ENCODE measurements at regions not wholly inside any gene's neighbourhood (a gene's known extent, or its start where the extent isn't known, plus 50 kb on each side); places are given as distances from the start of the nearest gene placed in this dataset.
"Not testable (repeated sequence)": the region's sequence is repeated elsewhere in the genome, so short reads cannot be mapped to it uniquely, and the experiment has no call there.

GRCh38 chr16:15307184-15307583, 70.9 kb downstream of the NPIPA5 start:
- H3K9me3 ChIP-seq; H3K27ac ChIP-seq; intact Hi-C loops (cut with DNase I; ENCODE audit: low total_unique reads): not testable (repeated sequence)

GRCh38 chr16:15305889-15306288, 72.2 kb downstream of the NPIPA5 start:
- H3K9me3 ChIP-seq; H3K4me3 ChIP-seq; DNase-seq (ENCODE audit: low spot score in 2 of 2); H3K4me1 ChIP-seq; H3K36me3 ChIP-seq; intact Hi-C loops (cut with DNase I; ENCODE audit: low total_unique reads); H3K27ac ChIP-seq; H3K27me3 ChIP-seq: not testable (repeated sequence)

More at GRCh38 chr16:15307184-15307583, 70.9 kb downstream of the NPIPA5 start:
- not testable (repeated sequence) for H3K27me3 ChIP-seq; H3K36me3 ChIP-seq; H3K4me3 ChIP-seq; H3K4me1 ChIP-seq; DNase-seq (ENCODE audit: low spot score in 2 of 2)

- H3K27me3 ChIP-seq; H3K9me3 ChIP-seq; intact Hi-C loops (cut with DNase I; ENCODE audit: low total_unique reads); DNase-seq (ENCODE audit: low spot score in 2 of 2); H3K4me3 ChIP-seq; H3K4me1 ChIP-seq; H3K36me3 ChIP-seq; H3K27ac ChIP-seq: not testable (repeated sequence)
Observed at GRCh38 chr16:15303667-15304324, 74.3 kb downstream of the NPIPA5 start.

- intact Hi-C loops (cut with DNase I; ENCODE audit: low total_unique reads); H3K9me3 ChIP-seq; H3K27me3 ChIP-seq; H3K27ac ChIP-seq; H3K4me1 ChIP-seq; H3K36me3 ChIP-seq; H3K4me3 ChIP-seq; DNase-seq (ENCODE audit: low spot score in 2 of 2): not testable (repeated sequence)
Observed at GRCh38 chr16:15297104-15297503, 81.0 kb downstream of the NPIPA5 start.

GRCh38 chr16:15274796-15275195, 103.3 kb downstream of the NPIPA5 start:
- H3K36me3 ChIP-seq; DNase-seq (ENCODE audit: low spot score in 2 of 2); H3K27ac ChIP-seq; intact Hi-C loops (cut with DNase I; ENCODE audit: low total_unique reads); H3K4me1 ChIP-seq; H3K9me3 ChIP-seq; H3K27me3 ChIP-seq; H3K4me3 ChIP-seq: not testable (repeated sequence)

- H3K36me3 ChIP-seq; H3K4me3 ChIP-seq; intact Hi-C loops (cut with DNase I; ENCODE audit: low total_unique reads): not testable (repeated sequence)
Observed at GRCh38 chr16:15273964-15274363, 104.1 kb downstream of the NPIPA5 start.

GRCh38 chr16:15266941-15267340, 111.2 kb downstream of the NPIPA5 start:
- not testable (repeated sequence) for H3K9me3 ChIP-seq

More at GRCh38 chr16:15273964-15274363, 104.1 kb downstream of the NPIPA5 start:
- H3K9me3 ChIP-seq; H3K27me3 ChIP-seq; DNase-seq (ENCODE audit: low spot score in 2 of 2); H3K27ac ChIP-seq; H3K4me1 ChIP-seq: not testable (repeated sequence)

GRCh38 chr16:15262212-15262611, 115.9 kb downstream of the NPIPA5 start:
- intact Hi-C loops (cut with DNase I; ENCODE audit: low total_unique reads); H3K27me3 ChIP-seq; H3K9me3 ChIP-seq; H3K36me3 ChIP-seq; H3K4me3 ChIP-seq; H3K27ac ChIP-seq; DNase-seq (ENCODE audit: low spot score in 2 of 2); H3K4me1 ChIP-seq: not testable (repeated sequence)

More at GRCh38 chr16:15266941-15267340, 111.2 kb downstream of the NPIPA5 start:
- H3K4me1 ChIP-seq; H3K36me3 ChIP-seq; H3K27ac ChIP-seq; intact Hi-C loops (cut with DNase I; ENCODE audit: low total_unique reads); DNase-seq (ENCODE audit: low spot score in 2 of 2); H3K4me3 ChIP-seq; H3K27me3 ChIP-seq: not testable (repeated sequence)

GRCh38 chr16:15247971-15248370, 130.1 kb downstream of the NPIPA5 start:
- DNase-seq (ENCODE audit: low spot score in 2 of 2); H3K27ac ChIP-seq; H3K4me1 ChIP-seq; H3K4me3 ChIP-seq; intact Hi-C loops (cut with DNase I; ENCODE audit: low total_unique reads); H3K9me3 ChIP-seq; H3K27me3 ChIP-seq; H3K36me3 ChIP-seq: not testable (repeated sequence)

GRCh38 chr16:15236674-15237323, 141.3 kb downstream of the NPIPA5 start:
- DNase-seq (ENCODE audit: low spot score in 2 of 2); intact Hi-C loops (cut with DNase I; ENCODE audit: low total_unique reads); H3K27ac ChIP-seq; H3K9me3 ChIP-seq; H3K36me3 ChIP-seq; H3K4me1 ChIP-seq; H3K27me3 ChIP-seq; H3K4me3 ChIP-seq: not testable (repeated sequence)

- H3K27ac ChIP-seq; H3K36me3 ChIP-seq; DNase-seq (ENCODE audit: low spot score in 2 of 2); H3K9me3 ChIP-seq; H3K4me3 ChIP-seq; H3K27me3 ChIP-seq; intact Hi-C loops (cut with DNase I; ENCODE audit: low total_unique reads); H3K4me1 ChIP-seq: not testable (repeated sequence)
Observed at GRCh38 chr16:15235140-15235539, 141.1 kb upstream of the RRN3 start.

GRCh38 chr16:15234702-15235101, 140.6 kb upstream of the RRN3 start:
- intact Hi-C loops (cut with DNase I; ENCODE audit: low total_unique reads), result not testable (repeated sequence)

GRCh38 chr16:15230432-15230831, 136.4 kb upstream of the RRN3 start:
- DNase-seq (ENCODE audit: low spot score in 2 of 2); intact Hi-C loops (cut with DNase I; ENCODE audit: low total_unique reads); H3K4me1 ChIP-seq; H3K9me3 ChIP-seq; H3K27me3 ChIP-seq; H3K36me3 ChIP-seq; H3K27ac ChIP-seq; H3K4me3 ChIP-seq: not testable (repeated sequence)

More at GRCh38 chr16:15234702-15235101, 140.6 kb upstream of the RRN3 start:
- not testable (repeated sequence) for H3K9me3 ChIP-seq; H3K27me3 ChIP-seq; H3K27ac ChIP-seq; DNase-seq (ENCODE audit: low spot score in 2 of 2); H3K4me1 ChIP-seq; H3K36me3 ChIP-seq; H3K4me3 ChIP-seq

GRCh38 chr16:15229661-15230060, 135.6 kb upstream of the RRN3 start:
- H3K27ac ChIP-seq; DNase-seq (ENCODE audit: low spot score in 2 of 2); intact Hi-C loops (cut with DNase I; ENCODE audit: low total_unique reads); H3K36me3 ChIP-seq; H3K4me1 ChIP-seq; H3K9me3 ChIP-seq; H3K27me3 ChIP-seq; H3K4me3 ChIP-seq: not testable (repeated sequence)

All from breast epithelium (tissue), 4 donors.